Upper lobe of left lung (tissue), 4 donors: ENCODE measurements at regions not wholly inside any gene's neighbourhood (a gene's known extent, or its start where the extent isn't known, plus 50 kb on each side); places are given as distances from the start of the nearest gene placed in this dataset.

Source experiments
- POLR2AphosphoS5 ChIP-seq, 2 donors: sonication (generic); formaldehyde crosslinking; IDR thresholded peaks; one replicate each; pipeline ENCODE4 v1.5.1; 2017; ENCODE audit warnings: antibody characterized with exemption in 2 of 2
- TF ChIP-seq, protein P1 (sequence below), 6 experiments: fragments of 450-650 bp in 4 of 6; fragments of 200-600 bp in 2 of 6; sonication (generic) in 2 of 6; IDR thresholded peaks; one replicate each; pipeline ENCODE4 v1.5.1; 2016 to 2019; ENCODE audit warnings: antibody characterized with exemption in 6 of 6

GRCh38 chr10:129090618-129091366 is 376.2 kb upstream of the MGMT start:
- TF ChIP-seq, protein P1, sequence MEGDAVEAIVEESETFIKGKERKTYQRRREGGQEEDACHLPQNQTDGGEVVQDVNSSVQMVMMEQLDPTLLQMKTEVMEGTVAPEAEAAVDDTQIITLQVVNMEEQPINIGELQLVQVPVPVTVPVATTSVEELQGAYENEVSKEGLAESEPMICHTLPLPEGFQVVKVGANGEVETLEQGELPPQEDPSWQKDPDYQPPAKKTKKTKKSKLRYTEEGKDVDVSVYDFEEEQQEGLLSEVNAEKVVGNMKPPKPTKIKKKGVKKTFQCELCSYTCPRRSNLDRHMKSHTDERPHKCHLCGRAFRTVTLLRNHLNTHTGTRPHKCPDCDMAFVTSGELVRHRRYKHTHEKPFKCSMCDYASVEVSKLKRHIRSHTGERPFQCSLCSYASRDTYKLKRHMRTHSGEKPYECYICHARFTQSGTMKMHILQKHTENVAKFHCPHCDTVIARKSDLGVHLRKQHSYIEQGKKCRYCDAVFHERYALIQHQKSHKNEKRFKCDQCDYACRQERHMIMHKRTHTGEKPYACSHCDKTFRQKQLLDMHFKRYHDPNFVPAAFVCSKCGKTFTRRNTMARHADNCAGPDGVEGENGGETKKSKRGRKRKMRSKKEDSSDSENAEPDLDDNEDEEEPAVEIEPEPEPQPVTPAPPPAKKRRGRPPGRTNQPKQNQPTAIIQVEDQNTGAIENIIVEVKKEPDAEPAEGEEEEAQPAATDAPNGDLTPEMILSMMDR (IDR thresholded peaks at IDR 0.05), result no peak
- TF ChIP-seq POLR2AphosphoS5 (IDR thresholded peaks at IDR 0.05), result no peak
